Calu3 (cell line): ENCODE measurements at regions not wholly inside any gene's neighbourhood (a gene's known extent, or its start where the extent isn't known, plus 50 kb on each side); places are given as distances from the start of the nearest gene placed in this dataset.

Source experiments
- BruUV-seq: library from RNA; stranded (reverse); fragments of 400-500 nt; replicated peaks from 2 replicates; lab custom pipeline; 2021; lab: Mats Ljungman, UMichigan
- CTCF ChIA-PET: fragments of 300-600 bp; sonication (Branson Sonifier 250); formaldehyde crosslinking; loops from one replicate; lab custom pipeline; 2022; ENCODE audit warnings: antibody characterized with exemption; lab: Charles Lee
- DNase-seq: peaks from one replicate; pipeline ENCODE4 v3.0.0; 2022
- H3K27ac Mint-ChIP-seq: one replicate; pipeline ENCODE4 v1.8.0; 2022; ENCODE audit warnings: mixed read lengths; ENCODE audit not compliant: unreplicated experiment
- H3K27me3 Mint-ChIP-seq: one replicate; pipeline ENCODE4 v1.8.0; 2022; ENCODE audit warnings: mixed read lengths; ENCODE audit not compliant: unreplicated experiment
- H3K36me3 Mint-ChIP-seq: one replicate; pipeline ENCODE4 v1.8.0; 2022; ENCODE audit warnings: mild to moderate bottlenecking, moderate library complexity, mixed read lengths; ENCODE audit not compliant: insufficient read depth, unreplicated experiment
- H3K4me1 Mint-ChIP-seq: one replicate; pipeline ENCODE4 v1.8.0; 2022; ENCODE audit warnings: mild to moderate bottlenecking, low read depth, mixed read lengths; ENCODE audit not compliant: unreplicated experiment
- H3K4me3 Mint-ChIP-seq: one replicate; pipeline ENCODE4 v1.8.0; 2022; ENCODE audit warnings: mild to moderate bottlenecking, low read depth, moderate library complexity, mixed read lengths; ENCODE audit not compliant: unreplicated experiment
- H3K9me3 Mint-ChIP-seq: one replicate; pipeline ENCODE4 v1.8.0; 2022; ENCODE audit warnings: low read depth, mixed read lengths; ENCODE audit not compliant: unreplicated experiment
- CTCF ChIP-seq: fragments of 200-600 bp; IDR thresholded peaks from one replicate; pipeline ENCODE4 v1.8.0; 2022; ENCODE audit warnings: antibody characterized with exemption; ENCODE audit not compliant: unreplicated experiment
- intact Hi-C: fragments of 100-400 bp; cut with micrococcal nuclease; formaldehyde crosslinking; loops from one replicate; pipeline ENCODE4 v1.10.0; 2022; ENCODE audit not compliant: unreplicated experiment

- no peak for TF ChIP-seq CTCF
- Mint-ChIP-seq H3K36me3 (no peaks in the 10 kb centered on the region), H3K4me3 (no peak overlapping the region), H3K4me1 (no peaks in the 10 kb centered on the region), H3K27me3 (no peaks in the 10 kb centered on the region), H3K27ac (no peak overlapping the region), H3K9me3 (no peaks in the 10 kb centered on the region)
- CTCF ChIA-PET = no interaction called here
- intact Hi-C loops = no loop called here
- DNase-seq = no peak
- no TSS peak for BruUV-seq
Measured at GRCh38 chr9:32015795-32016194, 368.6 kb upstream of the ACO1 start.

DNA sequence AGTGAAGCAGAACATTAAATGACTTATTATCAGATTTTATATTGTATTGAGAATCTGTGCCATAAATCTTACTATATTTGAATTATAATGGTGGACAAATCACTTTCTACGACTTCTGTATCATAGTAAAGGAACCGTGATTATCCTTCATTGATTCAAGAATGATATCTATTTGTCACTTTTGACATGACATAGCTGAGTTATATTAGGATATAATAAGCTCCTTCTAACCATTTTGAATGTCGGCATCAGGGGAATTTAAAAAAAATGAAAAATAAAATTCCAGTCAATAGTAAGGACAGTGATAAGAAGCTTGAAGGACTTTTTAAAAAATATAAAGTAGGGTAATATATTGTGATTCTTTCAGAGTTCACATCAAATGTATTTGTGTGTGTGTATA, 338.9 kb upstream of the ACO1 start:
- DNase-seq = no peak
- no peaks in the 10 kb centered on the region for H3K9me3 Mint-ChIP-seq
- BruUV-seq = no TSS peak
- no peak overlapping the region for H3K27ac Mint-ChIP-seq
- no peak overlapping the region for H3K4me3 Mint-ChIP-seq
- intact Hi-C loops = no loop called here
- peaks cover 13% of the 10 kb centered on the region for H3K27me3 Mint-ChIP-seq
- H3K4me1 Mint-ChIP-seq = no peaks in the 10 kb centered on the region
- no peaks in the 10 kb centered on the region for H3K36me3 Mint-ChIP-seq
- no peak for TF ChIP-seq CTCF
- CTCF ChIA-PET = no interaction called here

- Mint-ChIP-seq H3K27ac (no peak overlapping the region), H3K4me3 (no peak overlapping the region), H3K36me3 (no peaks in the 10 kb centered on the region), H3K27me3 (no peaks in the 10 kb centered on the region), H3K4me1 (no peaks in the 10 kb centered on the region), H3K9me3 (no peaks in the 10 kb centered on the region)
- intact Hi-C loops = no loop called here
- TF ChIP-seq CTCF = no peak
- CTCF ChIA-PET = no interaction called here
- DNase-seq = no peak
- BruUV-seq = no TSS peak
Measured at GRCh38 chr9:32067261-32067660, 317.2 kb upstream of the ACO1 start.

DNA sequence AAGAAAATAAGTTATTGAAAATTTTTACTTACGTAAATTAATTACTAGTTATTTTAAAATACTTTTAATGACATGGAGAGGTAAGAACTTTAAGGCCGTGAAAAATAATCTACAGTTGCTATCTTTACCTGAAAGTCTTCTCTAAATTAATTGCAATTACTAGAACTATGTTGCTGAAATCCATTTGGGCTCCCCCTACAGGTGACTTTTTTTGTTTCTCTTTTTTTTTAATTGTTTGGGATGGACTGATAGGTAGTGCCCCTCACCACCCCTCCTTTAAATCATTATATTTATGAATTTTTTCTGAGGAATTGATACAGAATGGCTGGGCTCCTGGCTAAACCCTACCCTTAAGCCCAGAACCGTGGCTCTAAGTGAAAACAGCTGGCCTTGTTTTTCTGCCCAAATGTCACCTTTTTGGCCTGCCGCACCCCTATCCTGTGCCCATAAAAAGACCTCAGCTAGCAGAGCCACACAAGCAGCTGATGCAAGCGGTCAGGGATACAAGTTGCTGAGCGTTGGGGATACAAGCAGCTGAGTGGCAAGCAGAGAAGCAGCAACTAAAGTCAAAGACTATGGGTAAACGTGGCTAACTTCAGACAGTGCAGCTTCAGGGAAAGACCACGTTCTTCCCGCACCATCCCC, 315.2 kb upstream of the ACO1 start:
- no peaks in the 10 kb centered on the region for H3K36me3 Mint-ChIP-seq
- TF ChIP-seq CTCF = no peak
- no TSS peak for BruUV-seq

More for the DNA sequence above, 315.2 kb upstream of the ACO1 start:
- Mint-ChIP-seq H3K4me1 (no peaks in the 10 kb centered on the region), H3K4me3 (no peak overlapping the region), H3K27ac (no peak overlapping the region), H3K9me3 (no peaks in the 10 kb centered on the region), H3K27me3 (no peaks in the 10 kb centered on the region)
- intact Hi-C loops = no loop called here
- DNase-seq = no peak
- CTCF ChIA-PET = no interaction called here
